ENCODE measurements at regions not wholly inside any gene's neighbourhood (a gene's known extent, or its start where the extent isn't known, plus 50 kb on each side); places are given as distances from the start of the nearest gene placed in this dataset.

GRCh38 chr4:58617226-58617625, 1507.0 kb upstream of the IGFBP7 start:
- no peak for TF ChIP-seq CTCF (IDR thresholded peaks at IDR 0.05 in 8 of 11, conservative IDR thresholded peaks at IDR 0.05 in 3 of 11)
- TF ChIP-seq POLR2AphosphoS5 (IDR thresholded peaks at IDR 0.05): no peak

All from spleen (tissue), 7 donors.